Common myeloid progenitor, CD34-positive (primary cell): ENCODE measurements at regions not wholly inside any gene's neighbourhood (a gene's known extent, or its start where the extent isn't known, plus 50 kb on each side); places are given as distances from the start of the nearest gene placed in this dataset.

ENCODE experiments used
- CTCF ChIA-PET: fragments of 350-600 bp; sonication (Branson Sonifier 250); formaldehyde crosslinking; loops from one replicate; lab custom pipeline; 2021; ENCODE audit warnings: antibody characterized with exemption; lab: Charles Lee
- POLR2A ChIA-PET: fragments of 350-600 bp; sonication (Branson Sonifier 250); formaldehyde crosslinking; loops from one replicate; lab custom pipeline; 2021; ENCODE audit warnings: antibody characterized with exemption; lab: Charles Lee
- DNase-seq, 3 donors: peaks; one replicate each; pipeline versions ENCODE4 v3.0.0 to v3.0.0-alpha.2; 2013
- H3K27ac ChIP-seq, 2 experiments: 1 replicate in 1 of 2; 2 replicates in 1 of 2; pipeline ENCODE4 v1.7.0; 2013; ENCODE audit warnings: inconsistent platforms in 2 of 2, low read length in 2 of 2, mild to moderate bottlenecking in 2 of 2, low read depth in 1 of 2, moderate library complexity in 1 of 2; ENCODE audit not compliant: severe bottlenecking in 2 of 2, insufficient read depth in 1 of 2, poor library complexity in 1 of 2
- H3K27me3 ChIP-seq, 5 experiments: replicated peaks in 2 of 5; 1 replicate in 3 of 5; 2 replicates in 2 of 5; pipeline versions ENCODE4 v1.6.1 to v1.7.0; 2013; ENCODE audit warnings: low read length in 4 of 5, mild to moderate bottlenecking in 2 of 5, moderate library complexity in 2 of 5, inconsistent platforms in 1 of 5; ENCODE audit not compliant: insufficient read depth in 5 of 5, control insufficient read depth in 4 of 5
- H3K36me3 ChIP-seq, 4 experiments: 1 replicate in 2 of 4; 2 replicates in 2 of 4; pipeline versions ENCODE4 v1.6.1 to v1.7.0; 2013; ENCODE audit warnings: low read length in 3 of 4, control low read depth in 1 of 4, mild to moderate bottlenecking in 1 of 4; ENCODE audit not compliant: control insufficient read depth in 4 of 4, insufficient read depth in 4 of 4
- H3K4me1 ChIP-seq, 4 experiments: 1 replicate in 3 of 4; 2 replicates in 1 of 4; pipeline versions ENCODE4 v1.6.1 to v1.7.1; 2013; ENCODE audit warnings: low read length in 3 of 4, mild to moderate bottlenecking in 3 of 4, control low read depth in 1 of 4, inconsistent platforms in 1 of 4, moderate library complexity in 1 of 4; ENCODE audit not compliant: control insufficient read depth in 4 of 4, insufficient read depth in 4 of 4; ENCODE audit errors: control extremely low read depth in 1 of 4
- H3K4me3 ChIP-seq, 7 experiments: 1 replicate in 4 of 7; 2 replicates in 3 of 7; pipeline versions ENCODE4 v1.5.1 to v1.7.0; 2013; ENCODE audit warnings: mild to moderate bottlenecking in 7 of 7, low read length in 6 of 7, moderate library complexity in 6 of 7, inconsistent platforms in 2 of 7, low read depth in 2 of 7, control low read depth in 1 of 7; ENCODE audit not compliant: insufficient read depth in 4 of 7, control insufficient read depth in 1 of 7; ENCODE audit errors: extremely low read depth in 1 of 7
- H3K9me3 ChIP-seq, 5 experiments: 1 replicate in 4 of 5; 2 replicates in 1 of 5; pipeline versions ENCODE4 v1.6.1 to v1.7.1; 2013; ENCODE audit warnings: low read length in 4 of 5, mild to moderate bottlenecking in 2 of 5, inconsistent platforms in 1 of 5, low read depth in 1 of 5, moderate library complexity in 1 of 5; ENCODE audit not compliant: control insufficient read depth in 4 of 5, insufficient read depth in 2 of 5; ENCODE audit errors: control extremely low read depth in 1 of 5
- WGBS: methylation state at CpG from one replicate; pipeline ENCODE4 v1.1.5; 2013; ENCODE audit not compliant: insufficient coverage; 5-methylcytosine and 5-hydroxymethylcytosine counted together

DNA sequence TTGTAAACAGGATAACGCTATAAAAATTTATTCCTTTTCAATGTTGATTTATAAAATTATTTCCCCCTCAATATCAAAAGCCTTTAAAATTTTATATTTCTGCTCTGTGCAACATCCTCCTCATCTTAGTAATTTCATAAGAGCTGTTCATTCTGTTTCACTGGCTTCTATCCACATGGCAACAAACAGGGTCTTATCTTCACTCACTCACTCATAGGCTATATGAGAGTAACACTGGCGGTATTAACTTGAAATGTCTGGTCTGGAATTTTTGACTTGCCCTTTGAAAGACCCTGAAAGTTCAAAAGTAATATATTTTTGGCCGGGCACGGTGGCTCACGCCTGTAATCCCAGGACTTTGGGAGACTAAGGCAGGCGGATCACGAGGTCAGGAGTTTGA is 77.4 kb upstream of the KRTAP11-1 start:
- Histone ChIP-seq H3K4me1 (no peaks in the 10 kb centered on the region), H3K4me3 (no peak overlapping the region), H3K36me3 (no peaks in the 10 kb centered on the region), H3K27me3 (no peaks in the 10 kb centered on the region), H3K9me3 (no peaks in the 10 kb centered on the region), H3K27ac (no peak overlapping the region)
- ChIA-PET POLR2A (no interaction called here), CTCF (no interaction called here)
- 93% methylated on average over 6 of the region's 7 CpGs for WGBS
- no peak for DNase-seq

DNA sequence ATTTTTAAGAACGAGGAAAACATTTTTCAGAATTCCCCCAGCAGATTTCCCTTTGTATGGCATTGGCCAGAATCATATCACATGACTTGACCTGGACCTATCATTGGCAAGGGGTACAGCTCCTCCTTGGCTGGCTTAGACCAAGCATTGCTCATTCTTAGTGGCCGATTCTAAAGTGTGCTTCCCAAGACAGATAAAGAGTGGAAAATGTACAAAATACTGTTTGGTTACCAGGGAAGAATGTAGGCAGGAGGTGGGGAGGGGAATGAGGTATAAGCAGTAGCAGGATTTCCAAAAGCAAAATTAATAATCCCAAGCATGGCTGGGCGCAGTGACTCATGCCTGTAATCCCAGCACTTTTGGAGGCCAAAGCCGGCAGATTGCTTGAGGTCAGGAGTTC is 75.6 kb upstream of the KRTAP11-1 start:
- WGBS: 99% methylated on average over 4 of the region's 4 CpGs
- CTCF ChIA-PET: no interaction called here
- POLR2A ChIA-PET: no interaction called here
- Histone ChIP-seq H3K36me3 (no peaks in the 10 kb centered on the region), H3K4me1 (no peaks in the 10 kb centered on the region), H3K4me3 (no peak overlapping the region), H3K27me3 (no peaks in the 10 kb centered on the region), H3K9me3 (no peaks in the 10 kb centered on the region), H3K27ac (no peak overlapping the region)
- no peak for DNase-seq

DNA sequence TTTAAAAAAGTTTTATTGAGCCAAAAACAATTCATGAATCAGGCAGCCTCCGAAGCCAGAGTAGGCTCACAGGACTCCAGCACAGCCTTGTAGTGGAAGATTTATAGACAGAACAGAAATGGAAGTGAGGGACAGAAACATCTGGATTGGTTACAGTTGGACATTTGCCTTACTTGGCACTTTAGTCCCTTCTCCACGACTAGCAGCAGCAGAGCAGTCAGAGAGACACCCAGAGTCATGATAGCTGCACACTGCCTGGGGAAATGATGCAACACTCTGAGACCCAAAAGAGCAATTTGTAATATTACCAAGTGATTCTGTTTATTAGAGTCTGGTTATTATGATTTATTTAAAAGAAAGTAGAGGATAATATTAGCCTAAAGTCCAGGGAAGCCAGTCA is 72.2 kb upstream of the KRTAP11-1 start:
- WGBS: 80% methylated on average over 1 of the region's 2 CpGs
- POLR2A ChIA-PET: no interaction called here
- no peak overlapping the region for H3K4me3 ChIP-seq

DNA sequence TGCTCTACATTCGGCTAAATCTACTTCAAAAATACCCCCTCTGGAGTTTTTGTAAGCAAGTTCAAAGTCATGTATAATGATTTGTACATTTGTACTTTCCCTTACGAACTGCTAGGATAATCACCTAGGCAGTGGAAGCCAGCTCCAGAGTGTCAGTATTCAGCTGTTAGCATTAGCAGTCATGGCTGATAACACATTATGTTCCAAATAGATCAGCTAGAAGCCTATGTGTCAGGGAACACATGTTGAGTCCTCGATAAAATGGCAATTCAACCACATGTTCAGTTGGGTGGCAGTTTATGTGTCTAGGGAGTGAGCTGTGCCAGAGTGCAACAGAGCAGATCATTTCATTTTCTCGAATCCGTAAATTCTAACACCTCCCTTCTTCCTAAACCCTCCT is 65.8 kb upstream of the KRTAP11-1 start:
- ChIA-PET CTCF (no interaction called here), POLR2A (no interaction called here)
- WGBS: 93% methylated on average over 2 of the region's 5 CpGs
- Histone ChIP-seq H3K36me3 (no peaks in the 10 kb centered on the region), H3K27ac (no peak overlapping the region), H3K4me3 (no peak overlapping the region), H3K9me3 (peaks cover 0 to 1% (median 0%) of the 10 kb centered on the region in 5 experiments), H3K27me3 (no peaks in the 10 kb centered on the region), H3K4me1 (no peaks in the 10 kb centered on the region)
- DNase-seq: no peak

More for the DNA sequence above, 72.2 kb upstream of the KRTAP11-1 start:
- Histone ChIP-seq H3K9me3 (peaks cover 0 to 1% (median 0%) of the 10 kb centered on the region in 5 experiments), H3K4me1 (no peaks in the 10 kb centered on the region), H3K27ac (no peak overlapping the region), H3K27me3 (no peaks in the 10 kb centered on the region), H3K36me3 (no peaks in the 10 kb centered on the region)
- no peak for DNase-seq
- CTCF ChIA-PET: no interaction called here

DNA sequence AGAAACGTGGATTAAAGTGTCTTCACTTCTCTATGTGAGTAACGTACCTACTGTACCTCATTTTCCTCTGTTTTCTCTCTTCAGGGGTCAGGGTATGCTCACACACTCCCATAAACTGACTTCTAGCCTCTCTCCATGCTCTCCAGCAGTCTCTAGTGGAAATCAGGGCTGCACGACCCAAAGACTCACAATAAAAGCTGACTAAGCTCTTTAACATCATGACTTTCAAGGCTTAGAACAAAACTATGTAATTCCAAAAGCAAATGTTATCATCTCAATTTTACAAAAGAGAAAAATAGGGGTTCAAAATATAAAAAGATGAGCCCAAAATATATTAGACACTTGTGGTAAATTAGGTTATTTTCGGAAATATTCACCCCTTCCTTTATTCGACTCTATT is 62.5 kb upstream of the KRTAP11-1 start:
- DNase-seq: no peak
- Histone ChIP-seq H3K4me1 (no peaks in the 10 kb centered on the region), H3K27ac (no peak overlapping the region), H3K27me3 (no peaks in the 10 kb centered on the region), H3K4me3 (no peak overlapping the region), H3K9me3 (no peaks in the 10 kb centered on the region), H3K36me3 (no peaks in the 10 kb centered on the region)
- ChIA-PET CTCF (no interaction called here), POLR2A (no interaction called here)
- WGBS: 82% methylated on average over 3 of the region's 5 CpGs

DNA sequence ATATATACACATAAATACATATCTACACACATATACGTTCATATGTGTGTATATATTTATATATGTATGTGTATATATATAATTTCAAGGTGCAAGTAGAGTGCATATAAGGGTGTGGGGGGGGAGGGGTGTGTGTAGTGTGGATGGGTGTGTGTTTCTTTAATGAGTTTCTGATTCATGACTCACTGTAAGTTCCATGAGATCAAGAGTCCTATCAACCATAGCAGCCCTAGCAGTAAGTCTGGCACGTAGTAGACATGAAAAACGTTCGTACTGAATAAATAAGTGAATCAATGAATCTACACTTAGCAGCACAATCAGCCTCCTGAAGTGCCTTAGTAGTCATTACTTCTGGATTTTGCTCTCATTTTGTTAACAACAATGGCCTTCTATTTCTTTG is 61.9 kb upstream of the KRTAP11-1 start:
- WGBS: 94% methylated on average over 3 of the region's 4 CpGs
- DNase-seq: no peak
- CTCF ChIA-PET: no interaction called here

DNA sequence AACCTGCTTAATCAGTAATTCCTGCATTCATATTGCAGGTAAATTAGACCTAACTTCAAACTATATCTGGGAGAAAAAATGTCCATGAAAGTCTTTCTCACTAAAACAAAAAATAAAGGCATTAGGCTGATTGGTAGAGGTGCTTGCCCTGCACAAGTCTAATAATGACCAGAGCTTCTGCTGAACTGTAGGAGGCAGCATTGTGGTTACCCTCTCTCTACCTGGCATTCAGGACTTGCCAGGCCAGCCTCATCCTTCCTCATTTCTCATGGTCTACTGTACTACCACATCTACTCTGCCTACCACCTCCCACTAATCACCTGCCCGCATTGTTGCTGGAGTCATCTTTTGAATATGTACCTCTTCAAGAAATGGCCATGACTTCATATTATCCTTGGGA is 60.8 kb upstream of the KRTAP11-1 start:
- ChIA-PET CTCF (no interaction called here), POLR2A (no interaction called here)
- no peak overlapping the region for H3K27ac ChIP-seq
- no peaks in the 10 kb centered on the region for H3K27me3 ChIP-seq
- H3K9me3 ChIP-seq: peaks cover 0 to 3% (median 0%) of the 10 kb centered on the region in 5 experiments
- H3K4me3 ChIP-seq: no peak overlapping the region
- no peaks in the 10 kb centered on the region for H3K36me3 ChIP-seq
- 100% methylated on average over 1 of the region's 1 CpG for WGBS
- no peak for DNase-seq
- H3K4me1 ChIP-seq: no peaks in the 10 kb centered on the region

More for the DNA sequence above, 61.9 kb upstream of the KRTAP11-1 start:
- Histone ChIP-seq H3K27me3 (no peaks in the 10 kb centered on the region), H3K36me3 (no peaks in the 10 kb centered on the region), H3K27ac (no peak overlapping the region), H3K4me3 (no peak overlapping the region), H3K4me1 (no peaks in the 10 kb centered on the region), H3K9me3 (no peaks in the 10 kb centered on the region)
- POLR2A ChIA-PET: no interaction called here
